ENCODE measurements at regions not wholly inside any gene's neighbourhood (a gene's known extent, or its start where the extent isn't known, plus 50 kb on each side); places are given as distances from the start of the nearest gene placed in this dataset.
"Not testable (repeated sequence)": the region's sequence is repeated elsewhere in the genome, so short reads cannot be mapped to it uniquely, and the experiment has no call there.

- Histone ChIP-seq H3K9me3 (ENCODE audit: control insufficient read depth in 1 of 2, low read length in 2 of 2) (no peaks in the 10 kb centered on the region), H3K9ac (ENCODE audit: low read depth in 1 of 2, low read length in 2 of 2) (no peak overlapping the region), H3K4me1 (ENCODE audit: control insufficient read depth in 1 of 2, insufficient read depth in 2 of 2, low read length in 2 of 2) (peaks cover 0 to 4% of the 10 kb centered on the region in 2 donors), H3K36me3 (ENCODE audit: control insufficient read depth in 1 of 2, insufficient read depth in 2 of 2, low read length in 2 of 2) (no peaks in the 10 kb centered on the region), H3K27ac (ENCODE audit: low read depth, low read length) (no peak overlapping the region), H3K27me3 (ENCODE audit: control insufficient read depth in 1 of 2, insufficient read depth in 2 of 2, low read length in 2 of 2) (no peaks in the 10 kb centered on the region), H3K4me3 (ENCODE audit: low read depth in 1 of 2, low read length in 2 of 2) (no peak overlapping the region)
Measured at GRCh38 chr17:64742326-64742725, 80.2 kb upstream of the SMURF2 start.

GRCh38 chr17:64741916-64742315, 79.8 kb upstream of the SMURF2 start:
- H3K27me3 ChIP-seq (ENCODE audit: control insufficient read depth in 1 of 2, insufficient read depth in 2 of 2, low read length in 2 of 2); H3K27ac ChIP-seq (ENCODE audit: low read depth, low read length); H3K36me3 ChIP-seq (ENCODE audit: control insufficient read depth in 1 of 2, insufficient read depth in 2 of 2, low read length in 2 of 2); H3K4me1 ChIP-seq (ENCODE audit: control insufficient read depth in 1 of 2, insufficient read depth in 2 of 2, low read length in 2 of 2); H3K9me3 ChIP-seq (ENCODE audit: control insufficient read depth in 1 of 2, low read length in 2 of 2); H3K9ac ChIP-seq (ENCODE audit: low read depth in 1 of 2, low read length in 2 of 2); H3K4me3 ChIP-seq (ENCODE audit: low read depth in 1 of 2, low read length in 2 of 2): not testable (repeated sequence)

GRCh38 chr17:64741038-64741641, 79.0 kb upstream of the SMURF2 start:
- Histone ChIP-seq H3K27me3 (ENCODE audit: control insufficient read depth in 1 of 2, insufficient read depth in 2 of 2, low read length in 2 of 2) (no peaks in the 10 kb centered on the region), H3K27ac (ENCODE audit: low read depth, low read length) (no peak overlapping the region), H3K9me3 (ENCODE audit: control insufficient read depth in 1 of 2, low read length in 2 of 2) (no peaks in the 10 kb centered on the region), H3K36me3 (ENCODE audit: control insufficient read depth in 1 of 2, insufficient read depth in 2 of 2, low read length in 2 of 2) (no peaks in the 10 kb centered on the region), H3K4me1 (ENCODE audit: control insufficient read depth in 1 of 2, insufficient read depth in 2 of 2, low read length in 2 of 2) (peaks cover 0 to 4% of the 10 kb centered on the region in 2 donors), H3K9ac (ENCODE audit: low read depth in 1 of 2, low read length in 2 of 2) (no peak overlapping the region), H3K4me3 (ENCODE audit: low read depth in 1 of 2, low read length in 2 of 2) (no peak overlapping the region)

- Histone ChIP-seq H3K4me1 (ENCODE audit: control insufficient read depth in 1 of 2, insufficient read depth in 2 of 2, low read length in 2 of 2) (peaks cover 0 to 4% of the 10 kb centered on the region in 2 donors), H3K27me3 (ENCODE audit: control insufficient read depth in 1 of 2, insufficient read depth in 2 of 2, low read length in 2 of 2) (no peaks in the 10 kb centered on the region), H3K9ac (ENCODE audit: low read depth in 1 of 2, low read length in 2 of 2) (no peak overlapping the region), H3K27ac (ENCODE audit: low read depth, low read length) (no peak overlapping the region), H3K9me3 (ENCODE audit: control insufficient read depth in 1 of 2, low read length in 2 of 2) (no peaks in the 10 kb centered on the region), H3K4me3 (ENCODE audit: low read depth in 1 of 2, low read length in 2 of 2) (no peak overlapping the region), H3K36me3 (ENCODE audit: control insufficient read depth in 1 of 2, insufficient read depth in 2 of 2, low read length in 2 of 2) (no peaks in the 10 kb centered on the region)
Measured at GRCh38 chr17:64739316-64740058, 77.4 kb upstream of the SMURF2 start.

- H3K36me3 ChIP-seq (ENCODE audit: control insufficient read depth in 1 of 2, insufficient read depth in 2 of 2, low read length in 2 of 2) = no peaks in the 10 kb centered on the region
- no peak overlapping the region for H3K27ac ChIP-seq (ENCODE audit: low read depth, low read length)
- H3K27me3 ChIP-seq (ENCODE audit: control insufficient read depth in 1 of 2, insufficient read depth in 2 of 2, low read length in 2 of 2) = no peaks in the 10 kb centered on the region
- H3K4me3 ChIP-seq (ENCODE audit: low read depth in 1 of 2, low read length in 2 of 2) = no peak overlapping the region
- no peak overlapping the region for H3K9ac ChIP-seq (ENCODE audit: low read depth in 1 of 2, low read length in 2 of 2)
- no peaks in the 10 kb centered on the region for H3K9me3 ChIP-seq (ENCODE audit: control insufficient read depth in 1 of 2, low read length in 2 of 2)
- peaks cover 0 to 4% of the 10 kb centered on the region in 2 donors for H3K4me1 ChIP-seq (ENCODE audit: control insufficient read depth in 1 of 2, insufficient read depth in 2 of 2, low read length in 2 of 2)
Measured at GRCh38 chr17:64736804-64737492, 74.8 kb upstream of the SMURF2 start.

GRCh38 chr17:64732336-64733006, 70.4 kb upstream of the SMURF2 start:
- H3K9ac ChIP-seq (ENCODE audit: low read depth in 1 of 2, low read length in 2 of 2) = no peak overlapping the region
- H3K4me3 ChIP-seq (ENCODE audit: low read depth in 1 of 2, low read length in 2 of 2) = no peak overlapping the region
- no peaks in the 10 kb centered on the region for H3K36me3 ChIP-seq (ENCODE audit: control insufficient read depth in 1 of 2, insufficient read depth in 2 of 2, low read length in 2 of 2)
- H3K27me3 ChIP-seq (ENCODE audit: control insufficient read depth in 1 of 2, insufficient read depth in 2 of 2, low read length in 2 of 2) = no peaks in the 10 kb centered on the region
- H3K9me3 ChIP-seq (ENCODE audit: control insufficient read depth in 1 of 2, low read length in 2 of 2) = no peaks in the 10 kb centered on the region
- no peaks in the 10 kb centered on the region for H3K4me1 ChIP-seq (ENCODE audit: control insufficient read depth in 1 of 2, insufficient read depth in 2 of 2, low read length in 2 of 2)
- no peak overlapping the region for H3K27ac ChIP-seq (ENCODE audit: low read depth, low read length)

GRCh38 chr17:64730023-64730422, 67.9 kb upstream of the SMURF2 start:
- not testable (repeated sequence) for H3K27ac ChIP-seq (ENCODE audit: low read depth, low read length); H3K4me3 ChIP-seq (ENCODE audit: low read depth in 1 of 2, low read length in 2 of 2); H3K27me3 ChIP-seq (ENCODE audit: control insufficient read depth in 1 of 2, insufficient read depth in 2 of 2, low read length in 2 of 2); H3K36me3 ChIP-seq (ENCODE audit: control insufficient read depth in 1 of 2, insufficient read depth in 2 of 2, low read length in 2 of 2); H3K4me1 ChIP-seq (ENCODE audit: control insufficient read depth in 1 of 2, insufficient read depth in 2 of 2, low read length in 2 of 2); H3K9ac ChIP-seq (ENCODE audit: low read depth in 1 of 2, low read length in 2 of 2); H3K9me3 ChIP-seq (ENCODE audit: control insufficient read depth in 1 of 2, low read length in 2 of 2)

GRCh38 chr17:64729201-64729600, 67.1 kb upstream of the SMURF2 start:
- Histone ChIP-seq H3K36me3 (ENCODE audit: control insufficient read depth in 1 of 2, insufficient read depth in 2 of 2, low read length in 2 of 2) (no peaks in the 10 kb centered on the region), H3K27ac (ENCODE audit: low read depth, low read length) (no peak overlapping the region), H3K9ac (ENCODE audit: low read depth in 1 of 2, low read length in 2 of 2) (no peak overlapping the region), H3K9me3 (ENCODE audit: control insufficient read depth in 1 of 2, low read length in 2 of 2) (no peaks in the 10 kb centered on the region), H3K27me3 (ENCODE audit: control insufficient read depth in 1 of 2, insufficient read depth in 2 of 2, low read length in 2 of 2) (no peaks in the 10 kb centered on the region), H3K4me3 (ENCODE audit: low read depth in 1 of 2, low read length in 2 of 2) (no peak overlapping the region), H3K4me1 (ENCODE audit: control insufficient read depth in 1 of 2, insufficient read depth in 2 of 2, low read length in 2 of 2) (no peaks in the 10 kb centered on the region)

GRCh38 chr17:64728041-64728695, 66.1 kb upstream of the SMURF2 start:
- H3K4me3 ChIP-seq (ENCODE audit: low read depth in 1 of 2, low read length in 2 of 2) = no peak overlapping the region
- H3K27ac ChIP-seq (ENCODE audit: low read depth, low read length) = no peak overlapping the region
- no peak overlapping the region for H3K9ac ChIP-seq (ENCODE audit: low read depth in 1 of 2, low read length in 2 of 2)
- no peaks in the 10 kb centered on the region for H3K9me3 ChIP-seq (ENCODE audit: control insufficient read depth in 1 of 2, low read length in 2 of 2)
- H3K4me1 ChIP-seq (ENCODE audit: control insufficient read depth in 1 of 2, insufficient read depth in 2 of 2, low read length in 2 of 2) = no peaks in the 10 kb centered on the region
- no peaks in the 10 kb centered on the region for H3K36me3 ChIP-seq (ENCODE audit: control insufficient read depth in 1 of 2, insufficient read depth in 2 of 2, low read length in 2 of 2)
- H3K27me3 ChIP-seq (ENCODE audit: control insufficient read depth in 1 of 2, insufficient read depth in 2 of 2, low read length in 2 of 2) = no peaks in the 10 kb centered on the region

Data from duodenal mucosa (tissue), 2 donors.